Hepatocyte (in vitro differentiated cells): ENCODE measurements at regions not wholly inside any gene's neighbourhood (a gene's known extent, or its start where the extent isn't known, plus 50 kb on each side); places are given as distances from the start of the nearest gene placed in this dataset.

Experiments used
- DNase-seq: peaks from one replicate; pipeline ENCODE4 v3.0.0-alpha.2; 2016; ENCODE audit warnings: low spot score
- H2AFZ ChIP-seq: fragments of 200-600 bp; sonication (generic); 2 replicates; pipeline ENCODE4 v1.6.0; 2016; ENCODE audit warnings: antibody characterized with exemption, mild to moderate bottlenecking
- H3K27ac ChIP-seq: fragments of 200-600 bp; sonication (generic); 2 replicates; pipeline ENCODE4 v1.5.1; 2016; ENCODE audit warnings: mild to moderate bottlenecking
- H3K27me3 ChIP-seq: fragments of 200-600 bp; sonication (generic); 2 replicates; pipeline ENCODE4 v1.6.1; 2016
- H3K36me3 ChIP-seq: fragments of 200-600 bp; sonication (generic); replicated peaks from 2 replicates; pipeline ENCODE4 v1.5.1; 2016; ENCODE audit warnings: low read depth; ENCODE audit not compliant: insufficient read depth
- H3K4me1 ChIP-seq: fragments of 200-600 bp; sonication (generic); 2 replicates; pipeline ENCODE4 v1.5.1; 2016; ENCODE audit warnings: mild to moderate bottlenecking, moderate library complexity; ENCODE audit not compliant: insufficient read depth
- H3K4me2 ChIP-seq: fragments of 200-600 bp; sonication (generic); 2 replicates; pipeline ENCODE4 v1.6.0; 2016
- H3K4me3 ChIP-seq: fragments of 200-600 bp; sonication (generic); 2 replicates; pipeline ENCODE4 v1.5.1; 2016; ENCODE audit warnings: mild to moderate bottlenecking
- H3K79me2 ChIP-seq: fragments of 200-600 bp; sonication (generic); 2 replicates; pipeline ENCODE4 v1.6.0; 2017; ENCODE audit warnings: mild to moderate bottlenecking
- H3K9me2 ChIP-seq: fragments of 200-600 bp; sonication (generic); replicated peaks from 2 replicates; pipeline ENCODE4 v1.6.0; 2017; ENCODE audit warnings: mild to moderate bottlenecking; ENCODE audit not compliant: insufficient read depth
- H3K9me3 ChIP-seq: fragments of 200-600 bp; sonication (generic); 2 replicates; pipeline ENCODE4 v1.5.1; 2016; ENCODE audit warnings: low read depth, mild to moderate bottlenecking
- H4K20me1 ChIP-seq: fragments of 200-600 bp; sonication (generic); 2 replicates; pipeline ENCODE4 v1.6.0; 2016; ENCODE audit warnings: mild to moderate bottlenecking; ENCODE audit not compliant: insufficient read depth, poor library complexity, severe bottlenecking
- EZH2 ChIP-seq: fragments of 200-600 bp; sonication (generic); IDR thresholded peaks from 2 replicates; pipeline ENCODE4 v1.6.1; 2016; ENCODE audit warnings: antibody characterized with exemption, mild to moderate bottlenecking, borderline replicate concordance
- EZH2phosphoT487 ChIP-seq: fragments of 200-600 bp; sonication (generic); IDR thresholded peaks from one replicate; pipeline ENCODE4 v1.6.1; 2018; ENCODE audit warnings: antibody characterized with exemption, mild to moderate bottlenecking, low read depth, moderate library complexity; ENCODE audit not compliant: unreplicated experiment, severe bottlenecking
- WGBS: methylation state at CpG from one replicate; pipeline ENCODE4 v1.1.6; 2016; ENCODE audit warnings: low lambda C conversion rate; ENCODE audit errors: missing lambda C conversion rate; 5-methylcytosine and 5-hydroxymethylcytosine counted together
- TF ChIP-seq, protein P1 (sequence below): fragments of 200-600 bp; sonication (generic); IDR thresholded peaks from 2 replicates; pipeline ENCODE4 v1.5.1; 2016; ENCODE audit warnings: antibody characterized with exemption, mild to moderate bottlenecking; ENCODE audit not compliant: poor library complexity

DNA sequence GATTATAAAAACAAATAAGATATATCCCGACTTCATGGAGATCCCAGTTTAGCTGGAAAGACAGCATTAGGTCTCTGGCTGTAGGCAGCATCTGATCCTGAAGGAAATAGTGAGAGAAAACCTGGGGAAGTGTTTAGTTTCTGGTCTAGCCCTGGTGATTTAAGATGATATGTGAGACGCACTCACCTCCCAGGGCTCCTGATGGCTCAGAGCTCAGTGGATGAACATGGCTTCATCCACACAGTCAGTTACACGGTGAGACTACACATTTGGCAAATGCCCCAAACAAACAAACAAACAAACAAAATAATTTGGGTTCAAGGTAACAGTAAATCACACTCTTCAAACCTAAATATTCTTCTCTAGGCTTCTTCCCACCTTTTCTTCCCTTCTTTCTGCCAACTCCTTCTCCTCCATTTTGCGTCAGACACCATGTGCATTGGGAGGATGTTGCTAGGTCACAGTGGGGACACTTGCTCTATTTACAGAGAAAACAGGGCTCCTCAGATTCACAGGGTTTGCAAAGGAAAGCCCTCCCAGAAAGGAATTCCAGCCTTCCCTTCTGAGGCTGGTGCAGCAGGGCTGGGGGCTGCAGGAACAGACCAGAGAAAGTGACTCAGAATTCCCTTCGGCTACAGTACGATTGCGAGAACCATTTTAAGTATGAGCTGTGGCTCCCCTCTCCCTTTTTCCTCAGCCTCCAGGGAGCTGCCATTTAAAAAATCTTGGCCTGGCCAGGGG is 59.6 kb upstream of the SALL4 start:
- Histone ChIP-seq H3K27ac (no peak overlapping the region), H3K4me1 (peaks cover 7% of the 10 kb centered on the region), H2AFZ (no peak overlapping the region), H3K36me3 (no peaks in the 10 kb centered on the region), H3K9me3 (no peaks in the 10 kb centered on the region), H4K20me1 (no peaks in the 10 kb centered on the region), H3K4me2 (no peak overlapping the region), H3K4me3 (no peak overlapping the region), H3K9me2 (no peaks in the 10 kb centered on the region), H3K27me3 (no peaks in the 10 kb centered on the region), H3K79me2 (no peaks in the 10 kb centered on the region)
- WGBS: 68% methylated on average over 7 of the region's 7 CpGs
- DNase-seq: no peak
- TF ChIP-seq EZH2 (no peak), EZH2phosphoT487 (no peak)
- TF ChIP-seq, protein P1, sequence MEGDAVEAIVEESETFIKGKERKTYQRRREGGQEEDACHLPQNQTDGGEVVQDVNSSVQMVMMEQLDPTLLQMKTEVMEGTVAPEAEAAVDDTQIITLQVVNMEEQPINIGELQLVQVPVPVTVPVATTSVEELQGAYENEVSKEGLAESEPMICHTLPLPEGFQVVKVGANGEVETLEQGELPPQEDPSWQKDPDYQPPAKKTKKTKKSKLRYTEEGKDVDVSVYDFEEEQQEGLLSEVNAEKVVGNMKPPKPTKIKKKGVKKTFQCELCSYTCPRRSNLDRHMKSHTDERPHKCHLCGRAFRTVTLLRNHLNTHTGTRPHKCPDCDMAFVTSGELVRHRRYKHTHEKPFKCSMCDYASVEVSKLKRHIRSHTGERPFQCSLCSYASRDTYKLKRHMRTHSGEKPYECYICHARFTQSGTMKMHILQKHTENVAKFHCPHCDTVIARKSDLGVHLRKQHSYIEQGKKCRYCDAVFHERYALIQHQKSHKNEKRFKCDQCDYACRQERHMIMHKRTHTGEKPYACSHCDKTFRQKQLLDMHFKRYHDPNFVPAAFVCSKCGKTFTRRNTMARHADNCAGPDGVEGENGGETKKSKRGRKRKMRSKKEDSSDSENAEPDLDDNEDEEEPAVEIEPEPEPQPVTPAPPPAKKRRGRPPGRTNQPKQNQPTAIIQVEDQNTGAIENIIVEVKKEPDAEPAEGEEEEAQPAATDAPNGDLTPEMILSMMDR: no peak

DNA sequence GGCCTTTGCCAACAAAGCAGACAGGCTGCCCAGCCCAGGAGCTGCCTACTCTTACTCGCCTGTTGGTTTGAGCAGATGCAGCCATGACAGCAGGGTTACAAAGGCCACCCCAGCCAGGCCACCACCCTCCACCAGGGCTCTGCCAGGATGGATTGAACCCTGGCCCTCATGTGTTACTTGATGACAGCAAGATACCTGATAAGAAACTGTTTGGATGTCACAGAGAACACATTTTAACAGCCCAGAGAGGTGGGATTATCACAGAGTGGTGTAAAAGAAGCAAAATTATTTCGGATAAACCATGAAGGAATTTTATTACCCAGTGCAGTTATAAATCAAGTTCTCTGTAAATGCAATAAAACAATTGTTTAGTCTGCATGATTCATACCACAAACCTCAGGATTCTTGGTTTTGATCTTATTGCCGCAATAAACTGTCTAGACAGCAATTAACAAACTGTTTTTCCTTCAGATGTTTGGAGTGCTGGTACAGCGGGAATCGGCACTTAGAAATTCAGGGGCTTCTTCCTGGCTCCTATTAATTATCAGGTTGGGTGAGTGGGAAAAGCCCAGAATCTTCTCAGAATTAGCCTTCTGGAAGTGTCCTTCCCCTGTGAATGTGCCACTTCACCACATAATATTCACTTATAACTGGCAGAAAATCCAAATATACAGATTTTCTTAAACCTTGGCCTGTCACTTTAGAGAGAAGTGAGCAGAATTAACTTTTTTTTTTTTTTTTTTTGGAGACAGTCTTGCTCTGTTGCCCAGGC is 58.0 kb upstream of the SALL4 start:
- no peaks in the 10 kb centered on the region for H3K9me2 ChIP-seq
- H3K9me3 ChIP-seq: no peaks in the 10 kb centered on the region
- no peak overlapping the region for H3K4me3 ChIP-seq
- DNase-seq: peak; percentile 60
- H3K79me2 ChIP-seq: no peaks in the 10 kb centered on the region
- no peaks in the 10 kb centered on the region for H4K20me1 ChIP-seq
- H2AFZ ChIP-seq: no peak overlapping the region
- 29% methylated on average over 5 of the region's 5 CpGs for WGBS
- TF ChIP-seq EZH2 (no peak), EZH2phosphoT487 (peak; percentile 69)
- H3K4me1 ChIP-seq: peaks cover 7% of the 10 kb centered on the region
- H3K36me3 ChIP-seq: no peaks in the 10 kb centered on the region
- H3K27me3 ChIP-seq: no peaks in the 10 kb centered on the region
- no peak overlapping the region for H3K4me2 ChIP-seq
- H3K27ac ChIP-seq: peak overlapping the region; percentile 63

DNA sequence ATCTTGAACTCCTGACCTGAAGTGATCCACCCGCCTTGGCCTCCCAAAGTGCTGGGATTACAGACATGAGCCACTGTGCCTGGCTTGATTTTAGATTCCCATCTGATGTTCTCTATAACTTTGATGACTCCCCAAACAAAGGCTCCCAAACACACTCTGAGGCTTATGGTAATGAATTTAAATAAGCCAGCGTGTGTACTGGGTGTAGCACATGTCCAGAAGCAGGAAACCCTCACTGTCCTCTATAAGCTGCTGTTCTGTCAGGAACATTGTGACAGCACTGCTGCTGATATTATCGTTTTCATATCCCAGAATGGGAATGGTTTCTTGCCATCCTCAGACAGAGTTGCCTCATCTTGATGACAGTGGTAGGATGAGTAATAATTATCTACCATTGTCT is 54.1 kb upstream of the SALL4 start:
- no peak overlapping the region for H2AFZ ChIP-seq
- TF ChIP-seq EZH2 (no peak), EZH2phosphoT487 (no peak)
- TF ChIP-seq, protein P1: no peak
- no peaks in the 10 kb centered on the region for H4K20me1 ChIP-seq
- no peaks in the 10 kb centered on the region for H3K36me3 ChIP-seq
- H3K9me2 ChIP-seq: no peaks in the 10 kb centered on the region
- peaks cover 7% of the 10 kb centered on the region for H3K4me1 ChIP-seq
- H3K4me3 ChIP-seq: no peak overlapping the region
- no peak overlapping the region for H3K27ac ChIP-seq
- WGBS: 83% methylated on average over 3 of the region's 3 CpGs
- no peak for DNase-seq
- no peaks in the 10 kb centered on the region for H3K79me2 ChIP-seq
- no peaks in the 10 kb centered on the region for H3K27me3 ChIP-seq
- H3K9me3 ChIP-seq: no peaks in the 10 kb centered on the region
- no peak overlapping the region for H3K4me2 ChIP-seq

DNA sequence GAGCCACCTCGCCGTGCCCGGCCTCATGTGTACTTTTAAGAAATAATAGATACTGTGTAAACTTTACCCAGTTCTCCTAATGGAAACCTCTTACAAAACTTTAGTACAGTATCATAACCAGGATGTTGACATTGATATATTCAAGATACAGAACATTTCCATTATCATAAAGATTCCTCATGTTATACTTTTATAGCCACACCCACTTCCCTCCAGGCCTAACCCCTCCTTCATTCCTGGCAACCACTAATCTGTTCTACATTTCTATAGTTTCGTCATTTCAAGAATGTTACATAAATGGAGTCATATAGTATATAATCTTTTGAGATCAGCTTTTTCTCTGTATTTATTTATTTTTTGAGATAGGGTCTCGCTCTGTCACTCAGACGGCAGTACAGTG is 52.6 kb upstream of the SALL4 start:
- H3K79me2 ChIP-seq: no peaks in the 10 kb centered on the region
- H3K4me3 ChIP-seq: no peak overlapping the region
- no peaks in the 10 kb centered on the region for H3K9me3 ChIP-seq
- H4K20me1 ChIP-seq: no peaks in the 10 kb centered on the region
- no peak for TF ChIP-seq EZH2phosphoT487
- TF ChIP-seq EZH2: no peak
- TF ChIP-seq, protein P1: no peak
- H2AFZ ChIP-seq: no peak overlapping the region
- H3K4me2 ChIP-seq: no peak overlapping the region
- no peak for DNase-seq
- no peak overlapping the region for H3K27ac ChIP-seq
- H3K4me1 ChIP-seq: peaks cover 5% of the 10 kb centered on the region
- 83% methylated on average over 6 of the region's 6 CpGs for WGBS
- no peaks in the 10 kb centered on the region for H3K9me2 ChIP-seq
- no peaks in the 10 kb centered on the region for H3K36me3 ChIP-seq
- H3K27me3 ChIP-seq: no peaks in the 10 kb centered on the region
